Transverse colon (tissue), 4 donors: ENCODE measurements at regions not wholly inside any gene's neighbourhood (a gene's known extent, or its start where the extent isn't known, plus 50 kb on each side); places are given as distances from the start of the nearest gene placed in this dataset.

ENCODE experiments used
- DNase-seq: peaks from one replicate; pipeline ENCODE4 v3.0.0-alpha.2; 2019
- H3K27ac ChIP-seq, 4 donors: fragments of 200-600 bp; sonication (generic); 2 replicates each; pipeline ENCODE4 v1.5.1; 2016 to 2018; ENCODE audit warnings: inconsistent platforms in 4 of 4
- H3K27me3 ChIP-seq: fragments of 200-600 bp; sonication (generic); 2 replicates; pipeline ENCODE4 v1.5.1; 2017; ENCODE audit warnings: inconsistent platforms
- H3K36me3 ChIP-seq, 4 donors: fragments of 200-600 bp; sonication (generic); 2 replicates each; pipeline ENCODE4 v1.5.1; 2017 to 2019; ENCODE audit warnings: inconsistent platforms in 4 of 4
- H3K4me1 ChIP-seq, 4 donors: fragments of 200-600 bp; sonication (generic); 2 replicates each; pipeline ENCODE4 v1.5.1; 2017 to 2020; ENCODE audit warnings: inconsistent platforms in 4 of 4
- H3K4me3 ChIP-seq, 4 donors: fragments of 200-600 bp; sonication (generic); 1 replicate in 1 of 4; 2 replicates in 3 of 4; pipeline versions ENCODE4 v1.5.1 to v1.6.1; 2017 to 2019; ENCODE audit warnings: inconsistent platforms in 4 of 4
- H3K9me3 ChIP-seq, 2 donors: fragments of 200-600 bp; sonication (generic); 2 replicates each; pipeline ENCODE4 v1.5.1; 2017 to 2019; ENCODE audit warnings: inconsistent platforms in 2 of 2
- CTCF ChIP-seq, 5 experiments: fragments of 200-600 bp in 3 of 5; fragments of 450-650 bp in 2 of 5; sonication (generic) in 3 of 5; IDR thresholded peaks; 1 replicate in 2 of 5; 2 replicates in 3 of 5; pipeline ENCODE4 v1.5.1; 2016 to 2017; ENCODE audit warnings: antibody characterized with exemption in 5 of 5, inconsistent platforms in 3 of 5, mild to moderate bottlenecking in 2 of 5, moderate library complexity in 1 of 5
- EP300 ChIP-seq: sonication (generic); formaldehyde crosslinking; IDR thresholded peaks from one replicate; pipeline ENCODE4 v1.6.1; 2017; ENCODE audit warnings: antibody characterized with exemption, low read depth
- POLR2A ChIP-seq: fragments of 450-650 bp; IDR thresholded peaks from one replicate; pipeline ENCODE4 v1.6.1; 2016; ENCODE audit warnings: antibody characterized with exemption, mild to moderate bottlenecking, moderate library complexity
- POLR2AphosphoS5 ChIP-seq, 3 donors: sonication (generic); formaldehyde crosslinking; IDR thresholded peaks; one replicate each; pipeline ENCODE4 v1.6.1; 2016; ENCODE audit warnings: antibody characterized with exemption in 3 of 3
- WGBS, 2 donors: methylation state at CpG; one replicate each; pipeline ENCODE4 v1.1.5; 2018; ENCODE audit warnings: low coverage in 1 of 2; 5-methylcytosine and 5-hydroxymethylcytosine counted together
- in situ Hi-C, 4 donors: fragments of 200-750 bp; cut with MboI; loops; one replicate each; pipeline versions ENCODE4 v1.15.0 to v1.15.1; 2017; ENCODE audit warnings: low sequenced_read_pairs in 3 of 4, low pct_ligation_motif_present in 1 of 4, low pct_unique_long_range_greater_than_20kb in 1 of 4
- intact Hi-C: fragments of 100-400 bp; cut with DNase I; formaldehyde crosslinking; loops from one replicate; pipeline ENCODE4 v1.15.1; 2023; ENCODE audit warnings: low total_unique reads

GRCh38 chr20:10998476-10998875, 324.7 kb upstream of the JAG1 start:
- 75 to 83% methylated on average over 1 to 4 of the region's 4 CpGs for WGBS, 2 donors
- no peak for DNase-seq
- peaks cover 0 to 14% (median 0%) of the 10 kb centered on the region in 4 donors for H3K4me1 ChIP-seq
- no peaks in the 10 kb centered on the region for H3K9me3 ChIP-seq
- no peaks in the 10 kb centered on the region for H3K27me3 ChIP-seq
- H3K27ac ChIP-seq = no peak overlapping the region
- intact Hi-C loops (no loop called here), in situ Hi-C loops (no loop called here)
- no peaks in the 10 kb centered on the region for H3K36me3 ChIP-seq
- no peak for TF ChIP-seq POLR2AphosphoS5 (IDR thresholded peaks at IDR 0.05)
- no peak for TF ChIP-seq CTCF (IDR thresholded peaks at IDR 0.05)
- no peak for TF ChIP-seq POLR2A
- TF ChIP-seq EP300 = no peak
- no peak overlapping the region for H3K4me3 ChIP-seq

GRCh38 chr20:11000416-11000815, 326.6 kb upstream of the JAG1 start:
- intact Hi-C loops = no loop called here

DNA sequence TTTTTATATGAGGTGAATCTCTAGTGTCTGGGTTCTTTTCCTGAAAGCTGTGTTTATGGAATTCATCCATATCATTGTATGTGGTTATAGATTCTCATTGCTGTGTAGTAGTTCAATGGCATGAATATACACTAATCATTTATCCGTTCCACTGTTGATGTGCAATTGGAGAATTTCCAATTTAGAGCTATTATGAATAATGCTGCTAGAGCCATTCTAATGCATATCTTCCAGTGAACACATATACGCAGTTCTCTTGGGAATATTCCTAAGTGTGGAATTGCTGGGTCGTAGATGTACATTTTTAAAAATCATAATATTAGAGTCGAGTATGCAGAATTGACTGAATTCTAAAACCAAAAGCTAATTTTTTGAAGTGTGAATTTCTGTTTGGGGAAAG, 327.5 kb upstream of the JAG1 start:
- Histone ChIP-seq H3K4me1 (peaks cover 0 to 3% (median 0%) of the 10 kb centered on the region in 4 donors), H3K36me3 (no peaks in the 10 kb centered on the region), H3K9me3 (no peaks in the 10 kb centered on the region), H3K27me3 (no peaks in the 10 kb centered on the region), H3K4me3 (no peak overlapping the region), H3K27ac (no peak overlapping the region)
- in situ Hi-C loops (no loop called here), intact Hi-C loops (no loop called here)
- no peak for DNase-seq
- no peak for TF ChIP-seq EP300
- no peak for TF ChIP-seq POLR2AphosphoS5 (IDR thresholded peaks at IDR 0.05)
- TF ChIP-seq POLR2A = no peak
- TF ChIP-seq CTCF (IDR thresholded peaks at IDR 0.05) = no peak
- WGBS, 2 donors = 80 to 83% methylated on average over 4 of the region's 4 CpGs

More at GRCh38 chr20:11000416-11000815, 326.6 kb upstream of the JAG1 start:
- no peak for DNase-seq
- peaks cover 0 to 3% (median 0%) of the 10 kb centered on the region in 4 donors for H3K4me1 ChIP-seq
- no peaks in the 10 kb centered on the region for H3K27me3 ChIP-seq
- no peak for TF ChIP-seq CTCF (IDR thresholded peaks at IDR 0.05)
- no peak overlapping the region for H3K4me3 ChIP-seq
- WGBS, 2 donors = 70 to 100% methylated on average over 1 of the region's 1 CpG
- no peaks in the 10 kb centered on the region for H3K9me3 ChIP-seq
- no peak overlapping the region for H3K27ac ChIP-seq
- in situ Hi-C loops = no loop called here
- H3K36me3 ChIP-seq = no peaks in the 10 kb centered on the region

DNA sequence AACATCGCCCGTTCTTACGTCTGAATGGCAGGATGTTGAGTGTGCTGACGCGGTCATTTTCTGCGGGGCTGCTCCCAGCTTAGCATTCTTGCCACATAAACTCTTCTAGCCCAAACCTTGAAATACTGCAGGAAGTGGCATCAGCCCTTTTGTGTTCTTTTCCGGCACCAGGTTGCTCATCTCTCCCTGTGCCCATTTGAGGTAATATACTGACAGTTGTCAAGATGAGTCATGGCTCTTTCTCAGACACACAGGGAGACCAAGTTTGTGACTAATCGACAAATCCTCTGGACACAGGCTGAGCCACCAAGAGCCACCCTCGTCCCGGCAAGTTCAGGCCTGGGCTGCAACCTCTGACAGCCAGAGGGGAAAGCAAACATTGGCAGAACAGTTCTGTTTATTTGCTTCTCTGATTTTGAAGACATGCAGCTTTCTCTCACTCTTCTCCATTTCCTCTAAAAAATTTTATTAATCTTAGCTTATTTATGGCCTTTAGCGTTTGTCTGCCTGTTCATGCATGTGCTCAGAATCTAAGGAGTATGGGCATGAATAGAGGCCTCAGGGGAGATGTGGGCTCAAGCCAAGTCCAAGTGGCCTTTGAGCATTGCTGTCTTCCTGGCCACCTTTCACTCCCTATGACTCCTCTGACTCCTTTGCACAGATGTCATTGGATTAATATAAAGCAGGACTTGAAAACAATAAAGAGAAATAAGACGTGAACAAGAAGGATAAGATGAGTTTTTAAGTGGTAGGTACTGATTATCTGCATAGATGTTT, 328.2 kb upstream of the JAG1 start:
- H3K9me3 ChIP-seq = no peaks in the 10 kb centered on the region
- TF ChIP-seq EP300 = no peak
- intact Hi-C loops = no loop called here
- DNase-seq = no peak
- WGBS, 2 donors = 63 to 79% methylated on average over 5 to 12 of the region's 12 CpGs
- H3K36me3 ChIP-seq = no peaks in the 10 kb centered on the region
- in situ Hi-C loops = no loop called here
- H3K27ac ChIP-seq = no peak overlapping the region
- H3K4me3 ChIP-seq = no peak overlapping the region
- no peaks in the 10 kb centered on the region for H3K27me3 ChIP-seq
- peaks cover 0 to 3% (median 0%) of the 10 kb centered on the region in 4 donors for H3K4me1 ChIP-seq

DNA sequence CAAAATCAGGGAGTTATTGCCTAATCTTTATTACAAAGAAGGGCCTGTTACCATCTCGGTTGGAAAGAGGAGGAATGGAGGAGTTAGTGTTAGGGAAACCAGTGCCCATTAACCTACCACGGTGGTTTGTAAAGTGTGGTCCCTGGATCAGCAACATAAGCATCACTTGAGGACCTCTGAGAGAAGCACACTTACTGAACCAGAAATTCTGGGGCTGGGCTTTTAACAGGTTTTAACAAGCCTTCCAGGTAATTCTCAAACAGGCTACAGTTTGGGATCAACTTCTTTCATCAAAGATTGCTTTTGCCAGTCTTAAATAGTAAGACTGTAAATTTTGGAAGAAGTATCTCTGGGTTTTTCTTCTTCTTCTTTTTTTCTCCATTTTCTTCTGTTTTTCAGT, 329.5 kb upstream of the JAG1 start:
- TF ChIP-seq EP300 (no peak), CTCF (IDR thresholded peaks at IDR 0.05) (no peak), POLR2A (no peak), POLR2AphosphoS5 (IDR thresholded peaks at IDR 0.05) (no peak)
- 61 to 100% methylated on average over 1 to 2 of the region's 2 CpGs for WGBS, 2 donors
- DNase-seq = no peak
- Histone ChIP-seq H3K4me3 (no peak overlapping the region), H3K9me3 (no peaks in the 10 kb centered on the region), H3K27me3 (no peaks in the 10 kb centered on the region), H3K4me1 (peaks cover 0 to 5% (median 2%) of the 10 kb centered on the region in 4 donors), H3K27ac (no peak overlapping the region), H3K36me3 (no peaks in the 10 kb centered on the region)
- intact Hi-C loops (no loop called here), in situ Hi-C loops (no loop called here)
